HAP-1 (cell line): ENCODE measurements at regions not wholly inside any gene's neighbourhood (a gene's known extent, or its start where the extent isn't known, plus 50 kb on each side); places are given as distances from the start of the nearest gene placed in this dataset.

Source experiments
- DNase-seq, 2 experiments: peaks; one replicate each; pipeline ENCODE4 v3.0.0-alpha.2; 2016 to 2020; ENCODE audit warnings: low spot score in 2 of 2
- H3K27me3 ChIP-seq: fragments of 250-450 bp; sonication (Bioruptor Pico); 2 replicates; pipeline ENCODE4 v1.5.1; 2020; ENCODE audit warnings: low read depth, mild to moderate bottlenecking, moderate library complexity
- H3K36me3 ChIP-seq: fragments of 250-450 bp; sonication (Bioruptor Pico); replicated peaks from 2 replicates; pipeline ENCODE4 v1.5.1; 2020; ENCODE audit warnings: mild to moderate bottlenecking
- H3K4me1 ChIP-seq: fragments of 250-450 bp; sonication (Bioruptor Pico); 2 replicates; pipeline ENCODE4 v1.5.1; 2020; ENCODE audit warnings: mild to moderate bottlenecking
- H3K4me3 ChIP-seq: fragments of 250-450 bp; sonication (Bioruptor Pico); 2 replicates; pipeline ENCODE4 v1.5.1; 2020; ENCODE audit warnings: mild to moderate bottlenecking, moderate library complexity
- H3K9me3 ChIP-seq: fragments of 250-450 bp; sonication (Bioruptor Pico); 2 replicates; pipeline ENCODE4 v1.5.1; 2020; ENCODE audit warnings: mild to moderate bottlenecking, moderate library complexity
- in situ Hi-C: fragments of 300-500 bp; cut with MboI; formaldehyde crosslinking; loops from 3 replicates; pipeline ENCODE4 v1.14.3; 2020; ENCODE audit warnings: low sequenced_read_pairs, inconsistent platforms, mixed read lengths

GRCh38 chr7:42315103-42315502, 78.1 kb upstream of the GLI3 start:
- no peaks in the 10 kb centered on the region for H3K9me3 ChIP-seq
- no peaks in the 10 kb centered on the region for H3K4me1 ChIP-seq
- H3K27me3 ChIP-seq, result peaks cover 12% of the 10 kb centered on the region; the same call in 1 of the 2 replicates
- no peak overlapping the region for H3K4me3 ChIP-seq
- no peak for DNase-seq
- H3K36me3 ChIP-seq, result no peaks in the 10 kb centered on the region
- in situ Hi-C loops, result no loop called here

DNA sequence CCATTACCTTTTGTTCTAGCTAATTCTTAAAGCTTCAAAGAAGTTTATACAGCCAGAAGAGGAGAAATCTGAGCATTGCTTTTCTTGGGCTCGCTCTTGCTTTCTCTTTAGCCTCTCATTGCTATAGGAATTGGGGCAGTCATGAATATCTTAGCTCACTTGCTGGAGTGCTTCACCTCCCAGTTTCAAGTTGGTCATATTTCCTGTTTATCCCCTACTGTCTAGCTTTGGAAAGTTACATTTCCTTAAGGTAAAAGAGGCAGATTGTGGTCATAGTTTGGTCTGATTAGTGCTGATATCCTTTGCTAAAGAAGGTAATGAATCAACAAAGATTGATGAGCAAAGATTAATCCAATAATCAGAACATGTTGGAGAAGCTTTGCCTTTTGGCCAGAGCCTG, 77.7 kb upstream of the GLI3 start:
- peaks cover 12% of the 10 kb centered on the region; the same call in 1 of the 2 replicates for H3K27me3 ChIP-seq

DNA sequence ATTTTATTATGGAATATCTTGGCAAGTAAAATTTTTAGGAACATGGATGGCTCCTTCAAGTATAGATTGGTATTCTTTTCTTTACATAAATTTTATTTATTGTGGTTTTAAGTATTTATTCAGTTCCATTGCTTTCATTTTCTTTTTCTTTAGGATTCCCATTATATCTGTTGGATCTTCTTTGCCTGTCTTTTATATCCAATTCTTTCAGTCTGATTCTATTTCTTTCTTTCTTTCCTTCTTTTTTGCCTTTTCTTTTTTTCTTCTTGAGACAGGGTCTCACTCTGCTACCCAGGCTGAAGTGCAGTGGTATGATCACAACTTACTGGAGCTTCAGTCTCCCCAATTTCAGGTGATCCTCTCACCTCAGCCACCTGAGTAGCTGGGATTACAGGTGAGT, 74.2 kb upstream of the GLI3 start:
- Histone ChIP-seq H3K4me3 (no peak overlapping the region), H3K4me1 (no peaks in the 10 kb centered on the region), H3K36me3 (no peaks in the 10 kb centered on the region), H3K9me3 (no peaks in the 10 kb centered on the region), H3K27me3 (peaks cover 16% of the 10 kb centered on the region; the same call in 1 of the 2 replicates)
- no peak for DNase-seq
- in situ Hi-C loops, result no loop called here

More for the DNA sequence above, 77.7 kb upstream of the GLI3 start:
- DNase-seq, result no peak
- Histone ChIP-seq H3K9me3 (no peaks in the 10 kb centered on the region), H3K4me1 (no peaks in the 10 kb centered on the region), H3K4me3 (no peak overlapping the region), H3K36me3 (no peaks in the 10 kb centered on the region)
- in situ Hi-C loops, result no loop called here

DNA sequence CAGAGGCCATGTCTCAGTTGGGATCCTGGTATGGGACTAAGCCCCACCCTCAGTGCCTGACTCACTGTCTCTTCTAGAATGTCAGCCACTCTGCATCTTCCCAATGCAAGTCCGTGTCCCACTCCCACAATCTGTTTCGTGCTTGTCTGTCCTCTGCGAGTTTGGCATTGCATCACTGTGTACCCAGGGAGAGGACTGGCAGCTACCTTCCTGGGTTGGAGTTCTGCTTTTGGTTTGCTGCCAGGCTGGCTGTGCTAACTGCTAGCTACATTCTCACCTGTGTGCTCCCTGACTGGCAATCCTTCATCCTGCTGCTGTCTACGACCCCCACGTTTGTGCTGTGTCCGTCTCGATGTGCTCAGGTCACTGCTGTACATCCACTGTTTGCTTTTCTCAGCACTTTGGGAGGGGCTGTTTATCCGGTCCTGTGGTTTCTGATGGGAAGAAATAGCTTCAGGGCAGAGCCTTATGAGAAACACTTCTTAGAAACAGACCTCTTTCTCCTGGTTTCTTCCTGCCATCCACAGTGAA, 56.0 kb upstream of the GLI3 start:
- H3K36me3 ChIP-seq, result no peaks in the 10 kb centered on the region
- in situ Hi-C loops, result no loop called here
- no peak overlapping the region for H3K4me3 ChIP-seq
- no peaks in the 10 kb centered on the region for H3K9me3 ChIP-seq
- H3K4me1 ChIP-seq, result no peaks in the 10 kb centered on the region
- H3K27me3 ChIP-seq, result peaks cover under 1% of the 10 kb centered on the region; the same call in 1 of the 2 replicates
- no peak for DNase-seq

- Histone ChIP-seq H3K4me3 (no peak overlapping the region), H3K36me3 (no peaks in the 10 kb centered on the region), H3K4me1 (no peaks in the 10 kb centered on the region), H3K9me3 (no peaks in the 10 kb centered on the region), H3K27me3 (no peaks in the 10 kb centered on the region)
- in situ Hi-C loops, result no loop called here
- DNase-seq, result no peak
Measured at GRCh38 chr7:42289473-42289872, 52.5 kb upstream of the GLI3 start.
